ENCODE measurements at regions not wholly inside any gene's neighbourhood (a gene's known extent, or its start where the extent isn't known, plus 50 kb on each side); places are given as distances from the start of the nearest gene placed in this dataset.

DNA sequence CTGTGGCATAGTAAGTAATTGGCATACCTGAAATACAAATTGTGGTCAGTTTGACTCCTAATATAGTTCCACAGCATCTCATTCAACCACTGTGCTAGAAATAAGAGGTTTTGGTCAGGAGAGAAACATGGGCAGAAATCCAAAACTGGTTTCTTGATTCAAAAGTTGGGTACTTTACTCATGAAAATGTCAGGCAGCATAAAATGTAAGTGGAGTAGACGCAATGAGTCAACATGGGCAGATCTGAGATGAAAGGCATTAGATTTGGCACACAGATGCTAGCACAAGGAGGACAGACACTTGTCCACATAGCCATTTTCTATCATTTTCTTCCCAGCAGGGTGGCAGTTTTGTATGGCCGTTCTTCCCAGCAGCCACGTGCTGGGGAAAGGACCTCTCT lies 255.8 kb upstream of the CDIN1 start:
- H3K36me3 Mint-ChIP-seq (ENCODE audit: insufficient read depth, unreplicated experiment) = no peaks in the 10 kb centered on the region
- no peaks in the 10 kb centered on the region for H3K27me3 Mint-ChIP-seq (ENCODE audit: unreplicated experiment)
- no peak overlapping the region for H3K4me3 Mint-ChIP-seq (ENCODE audit: low read depth, unreplicated experiment)
- intact Hi-C loops (cut with micrococcal nuclease; ENCODE audit: unreplicated experiment) = no loop called here
- no peaks in the 10 kb centered on the region for H3K4me1 Mint-ChIP-seq (ENCODE audit: low read depth, unreplicated experiment)
- H3K9me3 Mint-ChIP-seq (ENCODE audit: low read depth, unreplicated experiment) = no peaks in the 10 kb centered on the region
- TF ChIP-seq, protein P1, sequence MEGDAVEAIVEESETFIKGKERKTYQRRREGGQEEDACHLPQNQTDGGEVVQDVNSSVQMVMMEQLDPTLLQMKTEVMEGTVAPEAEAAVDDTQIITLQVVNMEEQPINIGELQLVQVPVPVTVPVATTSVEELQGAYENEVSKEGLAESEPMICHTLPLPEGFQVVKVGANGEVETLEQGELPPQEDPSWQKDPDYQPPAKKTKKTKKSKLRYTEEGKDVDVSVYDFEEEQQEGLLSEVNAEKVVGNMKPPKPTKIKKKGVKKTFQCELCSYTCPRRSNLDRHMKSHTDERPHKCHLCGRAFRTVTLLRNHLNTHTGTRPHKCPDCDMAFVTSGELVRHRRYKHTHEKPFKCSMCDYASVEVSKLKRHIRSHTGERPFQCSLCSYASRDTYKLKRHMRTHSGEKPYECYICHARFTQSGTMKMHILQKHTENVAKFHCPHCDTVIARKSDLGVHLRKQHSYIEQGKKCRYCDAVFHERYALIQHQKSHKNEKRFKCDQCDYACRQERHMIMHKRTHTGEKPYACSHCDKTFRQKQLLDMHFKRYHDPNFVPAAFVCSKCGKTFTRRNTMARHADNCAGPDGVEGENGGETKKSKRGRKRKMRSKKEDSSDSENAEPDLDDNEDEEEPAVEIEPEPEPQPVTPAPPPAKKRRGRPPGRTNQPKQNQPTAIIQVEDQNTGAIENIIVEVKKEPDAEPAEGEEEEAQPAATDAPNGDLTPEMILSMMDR (IDR thresholded peaks at IDR 0.05; ENCODE audit: unreplicated experiment) = no peak
- H3K27ac Mint-ChIP-seq (ENCODE audit: unreplicated experiment) = no peak overlapping the region
- no TSS peak for BruUV-seq (replicated peaks)
- CTCF ChIA-PET = no interaction called here
- DNase-seq = no peak

DNA sequence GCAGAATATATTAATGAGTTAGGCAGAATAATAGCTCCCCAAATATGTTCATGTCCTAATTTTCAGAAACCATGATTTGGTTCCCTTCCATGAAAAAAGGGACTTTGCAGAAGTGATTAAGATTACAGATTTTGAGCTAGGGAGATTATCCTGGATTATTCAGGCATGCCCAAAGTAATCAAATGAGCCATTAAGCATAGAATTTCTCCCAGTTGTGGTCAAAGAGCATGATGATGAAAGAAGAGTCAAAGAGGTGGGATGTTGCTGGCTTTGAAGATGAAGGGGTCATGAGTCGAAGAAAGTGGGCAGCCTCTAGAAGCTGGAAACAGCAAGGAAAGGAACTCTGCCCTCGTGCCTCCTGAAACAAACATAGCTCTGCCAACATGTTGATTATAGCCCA lies 254.2 kb upstream of the CDIN1 start:
- CTCF ChIA-PET = no interaction called here
- no peak for DNase-seq

DNA sequence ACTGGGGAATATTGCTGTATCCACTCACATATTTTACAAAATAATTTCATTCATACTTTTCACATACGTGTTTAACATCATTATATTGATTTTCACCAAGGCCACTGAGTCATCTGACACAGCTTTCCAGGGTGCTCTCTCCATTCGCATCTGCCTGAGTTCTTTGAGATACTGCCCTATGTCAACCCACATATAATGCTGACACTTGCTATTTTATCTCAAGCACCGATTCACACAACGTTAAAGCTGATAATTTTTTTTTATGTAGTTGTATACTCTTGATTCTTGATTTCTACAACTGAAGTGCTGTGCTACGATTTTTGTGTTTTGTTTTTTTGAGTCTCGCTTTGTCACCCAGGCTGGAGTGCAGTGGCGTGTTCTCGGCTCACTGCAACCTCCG lies 249.8 kb upstream of the CDIN1 start:
- no peaks in the 10 kb centered on the region for H3K27me3 Mint-ChIP-seq (ENCODE audit: unreplicated experiment)
- H3K4me1 Mint-ChIP-seq (ENCODE audit: low read depth, unreplicated experiment) = no peaks in the 10 kb centered on the region
- CTCF ChIA-PET = no interaction called here
- no peaks in the 10 kb centered on the region for H3K36me3 Mint-ChIP-seq (ENCODE audit: insufficient read depth, unreplicated experiment)
- TF ChIP-seq, protein P1 (IDR thresholded peaks at IDR 0.05; ENCODE audit: unreplicated experiment) = no peak
- no peak overlapping the region for H3K4me3 Mint-ChIP-seq (ENCODE audit: low read depth, unreplicated experiment)
- BruUV-seq (replicated peaks) = no TSS peak
- intact Hi-C loops (cut with micrococcal nuclease; ENCODE audit: unreplicated experiment) = no loop called here
- H3K27ac Mint-ChIP-seq (ENCODE audit: unreplicated experiment) = no peak overlapping the region
- H3K9me3 Mint-ChIP-seq (ENCODE audit: low read depth, unreplicated experiment) = no peaks in the 10 kb centered on the region
- DNase-seq = no peak

More for the DNA sequence above, 254.2 kb upstream of the CDIN1 start:
- no peak overlapping the region for H3K4me3 Mint-ChIP-seq (ENCODE audit: low read depth, unreplicated experiment)
- BruUV-seq (replicated peaks) = no TSS peak
- intact Hi-C loops (cut with micrococcal nuclease; ENCODE audit: unreplicated experiment) = no loop called here
- no peaks in the 10 kb centered on the region for H3K4me1 Mint-ChIP-seq (ENCODE audit: low read depth, unreplicated experiment)
- H3K27me3 Mint-ChIP-seq (ENCODE audit: unreplicated experiment) = no peaks in the 10 kb centered on the region
- H3K9me3 Mint-ChIP-seq (ENCODE audit: low read depth, unreplicated experiment) = no peaks in the 10 kb centered on the region
- no peak overlapping the region for H3K27ac Mint-ChIP-seq (ENCODE audit: unreplicated experiment)
- H3K36me3 Mint-ChIP-seq (ENCODE audit: insufficient read depth, unreplicated experiment) = no peaks in the 10 kb centered on the region
- TF ChIP-seq, protein P1 (IDR thresholded peaks at IDR 0.05; ENCODE audit: unreplicated experiment) = no peak

DNA sequence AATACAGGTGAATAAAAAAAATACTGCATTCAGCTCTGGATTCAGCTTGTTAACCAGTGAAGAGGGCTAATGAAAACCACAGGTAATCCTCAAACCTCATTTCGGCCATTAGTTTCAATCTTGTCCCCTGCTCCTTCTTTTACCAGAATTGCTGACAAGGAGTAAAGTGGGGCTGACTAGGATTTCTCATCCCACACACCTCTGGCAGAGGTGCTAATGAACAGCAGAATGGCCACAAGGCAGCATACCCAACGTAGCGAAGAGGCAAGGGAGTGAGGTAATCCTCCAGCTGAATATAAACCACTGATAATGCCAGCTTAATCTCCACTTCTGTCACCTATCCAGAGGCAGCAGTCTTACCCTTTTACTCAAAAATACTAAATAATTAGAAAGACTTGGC lies 248.8 kb upstream of the CDIN1 start:
- TF ChIP-seq, protein P1 (IDR thresholded peaks at IDR 0.05; ENCODE audit: unreplicated experiment) = no peak
- Mint-ChIP-seq H3K27ac (ENCODE audit: unreplicated experiment) (no peak overlapping the region), H3K36me3 (ENCODE audit: insufficient read depth, unreplicated experiment) (no peaks in the 10 kb centered on the region), H3K4me3 (ENCODE audit: low read depth, unreplicated experiment) (no peak overlapping the region), H3K9me3 (ENCODE audit: low read depth, unreplicated experiment) (no peaks in the 10 kb centered on the region), H3K27me3 (ENCODE audit: unreplicated experiment) (no peaks in the 10 kb centered on the region), H3K4me1 (ENCODE audit: low read depth, unreplicated experiment) (no peaks in the 10 kb centered on the region)
- intact Hi-C loops (cut with micrococcal nuclease; ENCODE audit: unreplicated experiment) = no loop called here
- CTCF ChIA-PET = no interaction called here
- no TSS peak for BruUV-seq (replicated peaks)
- DNase-seq = no peak

Data from Calu3 (cell line).